GM12873 (cell line): ENCODE measurements at regions not wholly inside any gene's neighbourhood (a gene's known extent, or its start where the extent isn't known, plus 50 kb on each side); places are given as distances from the start of the nearest gene placed in this dataset.

Experiments used
- CTCF ChIP-seq: IDR thresholded peaks from 2 replicates; pipeline ENCODE4 v1.5.1; 2012; ENCODE audit warnings: low read depth, mild to moderate bottlenecking, moderate library complexity, low read length, control low read depth; ENCODE audit not compliant: insufficient read depth; ENCODE audit errors: missing control alignments

DNA sequence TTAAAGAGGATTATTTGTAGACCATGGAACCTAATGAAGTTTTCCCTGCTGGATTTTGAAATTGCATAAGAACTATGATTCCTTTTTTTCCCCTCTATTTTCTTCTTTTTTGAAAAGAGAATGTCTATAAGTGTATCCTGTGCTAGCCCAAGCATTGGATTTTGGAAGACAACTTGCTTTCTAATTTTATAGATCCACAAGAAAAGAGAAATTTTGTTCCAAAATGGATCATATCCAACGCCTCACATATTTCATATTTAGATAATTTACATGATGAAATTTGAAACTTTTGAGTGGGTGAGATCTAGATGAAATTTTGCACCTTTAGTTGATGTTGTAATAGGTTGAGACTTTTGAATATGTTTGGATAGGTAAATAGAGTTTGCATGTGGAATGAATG is 978.7 kb downstream of the MRPL39 start:
- TF ChIP-seq CTCF, result no peak

GRCh38 chr21:24628046-24628445 is 979.2 kb downstream of the MRPL39 start:
- no peak for TF ChIP-seq CTCF

- TF ChIP-seq CTCF, result no peak
Observed at GRCh38 chr21:24617819-24618218, 989.5 kb downstream of the MRPL39 start.

DNA sequence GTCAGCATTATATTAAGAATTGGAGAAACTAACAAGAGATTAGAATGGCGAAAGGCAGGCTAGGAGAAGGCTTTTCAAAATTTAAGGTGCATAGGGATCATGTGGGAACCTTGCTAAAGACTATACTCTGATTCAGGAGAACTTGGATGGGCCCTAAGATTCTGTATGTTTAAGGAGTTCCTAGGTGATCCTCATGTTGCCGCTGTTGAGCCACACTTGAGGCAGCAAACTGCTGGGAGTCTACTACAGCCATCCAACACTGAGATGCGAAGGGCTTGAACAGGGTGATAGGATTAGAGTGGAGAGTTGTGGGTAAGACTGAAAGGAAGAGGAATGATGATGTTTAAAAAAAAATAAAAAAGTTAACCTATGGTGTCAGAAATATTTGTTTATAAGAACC is 1013.2 kb downstream of the MRPL39 start:
- TF ChIP-seq CTCF, result no peak

GRCh38 chr21:24590261-24590660 is 1017.0 kb downstream of the MRPL39 start:
- TF ChIP-seq CTCF, result no peak

- TF ChIP-seq CTCF, result no peak
Observed at GRCh38 chr21:24583473-24583872, 1023.8 kb downstream of the MRPL39 start.

GRCh38 chr21:24577301-24577700 is 1030.0 kb downstream of the MRPL39 start:
- TF ChIP-seq CTCF, result no peak
